Epithelial cell of esophagus (primary cell): ENCODE measurements at regions not wholly inside any gene's neighbourhood (a gene's known extent, or its start where the extent isn't known, plus 50 kb on each side); places are given as distances from the start of the nearest gene placed in this dataset.
"Not testable (repeated sequence)": the region's sequence is repeated elsewhere in the genome, so short reads cannot be mapped to it uniquely, and the experiment has no call there.

ENCODE experiments used
- DNase-seq: peaks from one replicate; pipeline ENCODE4 v3.0.0; 2010; ENCODE audit warnings: low read depth
- H3K4me3 ChIP-seq: 2 replicates; pipeline ENCODE4 v1.5.1; 2011; ENCODE audit warnings: mild to moderate bottlenecking, low read length, control low read depth
- CTCF ChIP-seq: IDR thresholded peaks from 2 replicates; pipeline ENCODE4 v1.5.1; 2011; ENCODE audit warnings: low read depth, mild to moderate bottlenecking, low read length, control low read depth, inconsistent platforms; ENCODE audit not compliant: insufficient read depth; ENCODE audit errors: missing control alignments

GRCh38 chr12:75746621-75747020 lies 235.2 kb upstream of the KRR1 start:
- TF ChIP-seq CTCF: no peak
- H3K4me3 ChIP-seq: no peak overlapping the region
- DNase-seq: no peak

GRCh38 chr12:75744607-75745256 lies 233.3 kb upstream of the KRR1 start:
- H3K4me3 ChIP-seq: no peak overlapping the region
- TF ChIP-seq CTCF: no peak
- DNase-seq: no peak

GRCh38 chr12:75742961-75743360 lies 231.6 kb upstream of the KRR1 start:
- H3K4me3 ChIP-seq: no peak overlapping the region
- no peak for DNase-seq
- TF ChIP-seq CTCF: no peak

GRCh38 chr12:75742048-75742447 lies 230.6 kb upstream of the KRR1 start:
- no peak for DNase-seq
- TF ChIP-seq CTCF: no peak
- no peak overlapping the region for H3K4me3 ChIP-seq

GRCh38 chr12:75739912-75740311 lies 228.5 kb upstream of the KRR1 start:
- no peak overlapping the region for H3K4me3 ChIP-seq
- DNase-seq: no peak
- TF ChIP-seq CTCF: no peak

- not testable (repeated sequence) for H3K4me3 ChIP-seq, DNase-seq
Measured at GRCh38 chr12:75739098-75739497, 227.7 kb upstream of the KRR1 start.

- no peak for DNase-seq
- TF ChIP-seq CTCF: no peak
- no peak overlapping the region for H3K4me3 ChIP-seq
Measured at GRCh38 chr12:75738486-75738885, 227.1 kb upstream of the KRR1 start.
